HG02759 (cell line): ENCODE measurements at regions not wholly inside any gene's neighbourhood (a gene's known extent, or its start where the extent isn't known, plus 50 kb on each side); places are given as distances from the start of the nearest gene placed in this dataset.

Experiments used
- ATAC-seq: cut with Tn5 transposase; IDR thresholded peaks from one replicate; pipeline ENCODE4 v1.9.1; 2021; ENCODE audit warnings: mild to moderate bottlenecking, moderate library complexity; ENCODE audit not compliant: unreplicated experiment

DNA sequence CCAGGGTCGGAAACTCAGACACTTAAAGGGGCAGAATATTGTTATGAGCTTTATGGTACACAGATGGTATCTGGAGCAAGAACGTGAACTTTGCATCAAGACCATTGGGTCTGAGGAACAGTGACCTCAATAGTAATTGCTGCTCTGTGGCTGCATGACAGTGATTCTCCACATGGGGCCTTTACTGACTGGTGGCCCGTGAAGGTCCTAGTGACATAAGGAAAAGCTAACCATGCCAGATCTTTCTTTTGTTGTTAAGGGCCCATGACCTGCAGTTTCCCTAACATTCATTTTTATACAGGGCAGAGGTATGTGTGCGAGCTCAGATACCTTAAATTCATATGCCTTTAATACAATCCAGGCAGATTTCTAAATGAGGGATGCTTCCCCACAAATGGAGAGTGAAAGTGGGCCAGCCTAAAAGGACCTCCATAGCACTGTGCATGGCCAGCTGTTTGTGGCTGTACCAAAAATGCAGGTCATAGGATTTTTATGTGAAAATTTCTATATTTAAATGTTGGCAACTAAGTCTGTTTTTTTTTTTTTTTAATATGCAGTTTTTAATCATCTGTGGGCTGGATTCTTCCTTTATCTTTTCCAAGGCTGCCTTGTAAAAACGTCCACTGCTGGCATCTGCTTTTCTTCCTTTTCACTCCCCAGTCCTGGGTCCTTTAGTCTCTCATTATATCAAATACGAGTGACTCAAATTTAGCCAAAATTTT, 188.0 kb upstream of the IL12A start:
- no peak for ATAC-seq

DNA sequence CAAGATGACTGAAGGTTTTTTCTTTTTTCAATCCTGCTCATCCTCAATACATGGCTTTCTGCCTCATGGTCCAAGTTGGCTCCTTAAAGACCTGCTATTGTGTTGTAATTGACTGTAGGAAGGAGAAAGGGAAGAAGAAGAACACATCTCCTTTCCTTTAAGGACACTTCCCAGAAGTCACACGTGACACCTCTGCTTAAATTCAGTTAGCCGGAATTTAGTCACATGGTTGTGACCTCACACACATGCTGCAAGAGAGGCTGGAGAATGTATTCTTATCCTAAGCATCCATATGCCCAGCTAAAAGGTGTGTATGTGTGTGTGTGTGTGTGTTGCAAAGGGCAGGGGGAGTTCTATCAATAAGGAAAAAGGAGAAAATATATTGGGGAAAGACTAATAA, 185.8 kb upstream of the IL12A start:
- no peak for ATAC-seq

DNA sequence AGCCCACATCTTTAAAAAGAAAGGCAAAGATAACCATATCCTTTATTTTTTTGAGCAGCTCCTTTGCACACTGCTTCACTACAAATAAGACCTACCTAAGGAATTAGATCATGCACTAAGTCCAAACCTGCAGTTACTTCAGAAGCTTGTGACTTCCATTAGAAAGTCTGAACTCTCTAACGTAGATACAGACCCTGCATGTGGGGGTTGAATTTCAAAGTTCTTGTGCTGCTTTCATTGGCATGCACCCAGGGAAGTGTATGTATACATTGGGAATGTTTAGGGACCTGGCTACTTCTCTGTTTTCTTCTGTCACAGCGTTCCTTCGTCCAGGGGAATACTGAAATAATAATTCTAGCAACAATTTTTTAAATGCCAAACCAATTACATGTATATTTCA, 185.2 kb upstream of the IL12A start:
- ATAC-seq = no peak

DNA sequence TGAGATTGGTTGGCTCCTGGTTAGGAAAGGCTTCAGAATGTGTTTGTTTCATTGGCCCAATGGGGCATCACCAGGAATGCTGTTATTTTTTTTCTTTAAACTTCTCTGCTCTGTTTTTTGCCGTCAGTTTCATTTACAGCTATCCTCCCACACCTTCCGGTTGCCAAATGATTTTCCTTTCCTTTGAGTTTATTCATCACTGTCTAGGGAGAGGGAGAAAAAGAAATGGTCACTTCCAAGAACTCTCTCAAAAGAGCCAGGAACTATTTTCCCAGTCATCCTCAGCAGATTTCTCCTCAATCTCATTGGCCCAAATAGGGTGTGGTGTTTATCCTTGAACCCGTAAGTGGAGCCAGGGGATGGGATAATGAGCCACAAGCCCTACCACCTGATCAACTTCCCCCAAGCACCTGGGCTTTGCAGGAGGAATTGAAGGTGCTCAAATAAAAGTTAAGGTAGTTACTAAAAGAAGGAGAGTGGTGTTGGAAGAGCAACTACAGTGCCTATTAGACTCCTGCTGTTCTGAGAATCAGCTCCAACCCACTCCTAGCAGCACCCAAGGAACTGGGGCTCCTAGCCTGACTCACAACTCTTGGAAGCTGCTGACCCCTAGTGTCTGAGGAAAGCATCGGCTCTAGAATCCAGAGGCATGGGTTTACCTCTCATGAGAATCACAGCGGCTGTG, 183.8 kb upstream of the IL12A start:
- ATAC-seq = peak; percentile 96

DNA sequence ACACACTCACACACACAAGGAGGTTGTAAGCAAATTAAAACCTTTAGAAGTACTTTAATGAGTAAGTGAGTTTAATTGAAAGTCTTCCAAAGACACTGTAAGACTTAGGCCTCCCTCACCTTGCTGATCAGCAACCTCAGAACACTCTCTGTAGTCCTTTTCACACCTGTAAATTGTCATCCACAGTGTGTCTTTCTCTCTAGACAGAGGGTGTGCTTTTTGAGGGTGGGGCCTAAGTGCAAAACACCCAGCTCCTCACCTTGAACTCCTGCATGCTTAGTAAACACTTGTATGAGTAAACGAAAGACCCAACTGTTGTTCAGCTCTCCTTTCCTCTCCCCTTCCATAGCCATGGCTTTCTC, 183.2 kb upstream of the IL12A start:
- ATAC-seq = no peak

DNA sequence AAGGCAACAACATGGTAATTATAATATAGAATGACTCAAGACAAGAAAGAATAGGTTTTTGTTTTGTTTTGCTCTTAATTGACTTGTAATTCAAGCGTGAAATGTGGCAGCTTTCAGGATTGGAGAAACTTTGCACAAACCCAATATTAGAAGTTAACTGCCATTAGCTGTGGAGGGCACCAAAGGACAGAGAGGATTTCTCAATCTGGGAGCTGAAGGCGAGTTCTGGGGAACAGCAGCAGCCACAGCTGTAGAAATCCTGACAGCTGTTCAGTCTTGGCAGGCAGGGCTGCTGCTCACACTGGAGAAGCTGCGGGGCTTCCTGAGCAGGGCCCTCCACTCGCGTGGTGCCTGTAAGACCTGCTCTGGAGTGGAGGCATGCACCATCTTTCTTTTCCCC, 182.2 kb upstream of the IL12A start:
- no peak for ATAC-seq

DNA sequence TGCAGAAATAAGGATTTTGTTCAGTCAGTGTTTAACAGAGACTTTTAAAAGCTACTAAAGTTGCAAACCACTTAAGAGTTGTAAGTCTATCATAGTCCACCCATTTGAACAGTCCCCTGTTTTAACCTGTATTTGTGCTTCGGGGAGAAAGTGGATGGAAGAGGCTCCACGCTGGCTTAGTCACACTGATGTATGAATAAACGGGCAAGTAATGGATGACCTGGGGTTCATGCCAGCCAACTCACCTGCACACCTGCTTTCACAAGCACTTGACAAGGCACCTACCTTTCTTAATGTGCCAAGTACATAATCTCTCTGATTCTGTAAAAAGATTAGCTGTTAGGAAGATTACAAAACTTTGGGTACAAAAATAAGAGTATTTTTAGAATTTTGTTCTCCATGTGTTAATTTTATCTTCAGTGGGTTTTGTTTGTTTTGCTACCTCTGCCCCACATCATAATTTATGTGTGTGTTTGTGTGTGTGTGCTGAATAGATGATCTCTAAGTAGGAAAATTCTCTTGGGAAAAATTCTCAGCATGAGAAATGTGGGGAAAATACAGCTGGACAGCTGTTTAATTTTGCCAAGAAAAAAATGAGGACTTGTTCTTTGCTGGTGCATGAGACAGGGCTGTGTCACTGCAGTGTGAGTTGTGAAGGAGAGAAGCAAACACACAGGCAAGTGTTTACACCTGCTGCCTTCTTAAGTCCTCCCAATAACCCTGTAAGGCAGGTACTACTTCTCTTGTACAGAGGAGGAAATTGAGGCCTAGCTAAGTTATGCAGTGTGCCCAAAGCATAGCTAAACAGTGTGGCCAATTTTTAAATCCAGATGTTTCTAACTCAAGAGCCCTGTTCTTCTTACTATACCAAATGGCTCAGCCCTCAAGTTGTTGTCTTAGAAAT, 181.2 kb upstream of the IL12A start:
- no peak for ATAC-seq

DNA sequence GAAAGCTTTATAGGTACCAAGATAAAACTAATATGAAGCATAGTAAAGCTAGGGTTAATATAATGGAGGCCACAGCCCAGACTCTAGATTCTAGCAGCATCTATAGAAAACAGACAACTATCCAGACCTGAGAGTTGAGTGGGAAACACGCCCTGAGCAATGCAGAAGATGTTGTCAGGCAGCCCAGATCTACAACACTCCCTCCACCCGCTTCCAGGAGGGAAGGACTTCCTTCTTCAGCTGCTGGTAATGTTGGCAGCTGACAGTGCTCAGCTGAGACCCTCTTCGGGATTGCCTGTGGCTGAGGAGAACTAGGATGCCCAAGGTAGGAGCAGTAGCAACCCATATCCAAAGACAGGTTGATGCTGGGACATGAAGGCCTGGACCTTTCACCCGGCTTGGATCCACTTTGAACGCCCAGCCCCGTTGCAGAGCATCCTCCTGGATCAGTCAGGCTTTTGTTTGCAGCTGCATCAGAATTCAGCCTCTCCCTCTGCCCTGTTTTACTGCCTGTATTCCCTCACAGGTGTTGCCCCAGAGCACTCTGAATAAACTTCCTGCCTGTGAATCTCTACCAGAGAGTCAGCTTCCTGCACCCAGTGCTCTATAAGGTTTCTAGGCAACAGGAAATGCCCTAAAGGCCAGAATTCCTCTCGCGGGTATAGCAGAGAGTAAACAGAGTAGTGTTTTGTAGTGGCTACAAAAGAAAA, 174.7 kb upstream of the IL12A start:
- no peak for ATAC-seq

- ATAC-seq = no peak
Observed at GRCh38 chr3:159816512-159816911, 172.1 kb upstream of the IL12A start.

DNA sequence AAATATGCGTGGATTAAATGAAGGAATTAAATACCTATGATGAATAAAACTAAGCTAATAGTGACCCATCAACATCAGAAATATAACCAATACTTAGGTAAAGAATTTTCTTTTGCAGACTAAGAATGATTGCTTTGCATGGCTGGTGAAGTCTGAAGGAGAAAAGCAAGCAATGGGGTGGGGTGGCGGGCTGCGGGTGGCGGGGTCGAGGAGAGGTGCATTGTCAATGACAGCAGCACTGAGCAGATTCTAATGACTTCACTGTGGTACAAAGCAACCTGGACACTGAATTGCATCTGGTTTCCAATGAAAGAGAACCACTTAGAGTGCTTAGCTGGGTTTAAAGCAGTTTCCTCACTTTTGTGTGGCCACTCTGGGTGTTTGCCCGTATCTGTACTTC, 171.5 kb upstream of the IL12A start:
- no peak for ATAC-seq

- no peak for ATAC-seq
Observed at GRCh38 chr3:159817571-159817970, 171.1 kb upstream of the IL12A start.

DNA sequence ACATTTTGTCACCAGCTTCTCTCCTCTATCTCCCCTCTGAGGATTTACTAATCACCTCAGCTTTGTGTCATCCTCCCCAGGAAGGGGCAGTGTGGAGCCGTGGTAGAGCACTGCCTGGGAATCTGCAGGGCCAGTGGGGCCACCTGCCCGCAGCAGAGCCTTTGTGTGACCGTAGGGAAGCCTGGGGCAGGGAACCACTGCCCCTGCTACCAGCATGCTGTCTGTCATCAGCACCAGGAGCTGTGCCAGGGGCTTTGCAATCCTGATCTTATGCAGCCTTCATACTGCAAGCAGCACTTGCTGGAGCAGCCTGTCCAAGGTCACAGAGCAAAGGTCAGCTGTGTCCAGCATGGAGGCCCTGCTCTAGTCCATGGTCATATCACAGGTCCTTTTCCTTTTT, 170.2 kb upstream of the IL12A start:
- no peak for ATAC-seq

DNA sequence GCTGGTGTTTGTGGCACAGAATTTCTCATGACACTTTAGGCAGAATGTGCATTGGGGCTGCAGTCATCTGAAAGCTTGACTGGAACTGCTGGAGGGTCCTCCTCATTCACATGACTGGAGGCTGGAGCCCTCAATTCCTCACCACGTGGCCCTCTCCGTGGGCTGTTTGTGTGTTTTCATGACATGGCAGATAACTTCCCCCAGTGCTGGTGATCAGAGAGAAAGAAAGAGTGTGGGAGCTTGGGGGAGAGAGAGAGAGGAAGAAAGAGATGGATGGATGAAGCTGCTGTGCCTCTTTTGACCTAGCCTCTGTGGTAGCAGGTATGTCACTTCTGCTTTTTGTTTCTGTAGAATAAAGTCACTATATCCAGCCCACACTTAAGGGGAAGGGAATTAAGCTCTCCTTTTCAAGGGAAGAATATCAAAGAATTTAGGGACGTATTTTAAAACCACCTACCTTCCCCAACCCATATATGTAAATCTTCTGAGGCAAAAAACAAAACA, 169.6 kb upstream of the IL12A start:
- no peak for ATAC-seq

DNA sequence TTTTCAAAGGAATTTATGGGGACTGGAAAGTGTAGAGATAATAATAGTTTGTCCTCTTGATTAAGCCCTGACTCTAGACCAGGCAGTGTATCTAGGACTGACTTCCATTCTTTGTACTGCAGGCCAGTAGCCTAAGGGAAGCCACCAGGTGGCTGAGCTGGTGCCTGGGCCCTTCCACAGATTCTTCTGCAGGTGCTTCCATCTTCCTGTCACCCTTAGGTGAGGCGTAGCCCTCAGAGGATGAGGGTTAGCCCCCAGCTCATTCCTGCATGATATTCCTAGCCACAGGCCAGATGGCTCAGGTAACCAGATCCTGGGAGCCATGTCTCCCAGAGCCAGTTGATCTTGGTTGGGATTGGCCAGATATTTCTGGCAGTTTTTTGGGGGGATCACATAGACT, 169.0 kb upstream of the IL12A start:
- no peak for ATAC-seq

GRCh38 chr3:159821110-159821509, 167.5 kb upstream of the IL12A start:
- ATAC-seq = no peak

GRCh38 chr3:159821736-159822135, 166.9 kb upstream of the IL12A start:
- ATAC-seq = no peak

GRCh38 chr3:159823780-159824179, 164.9 kb upstream of the IL12A start:
- no peak for ATAC-seq

DNA sequence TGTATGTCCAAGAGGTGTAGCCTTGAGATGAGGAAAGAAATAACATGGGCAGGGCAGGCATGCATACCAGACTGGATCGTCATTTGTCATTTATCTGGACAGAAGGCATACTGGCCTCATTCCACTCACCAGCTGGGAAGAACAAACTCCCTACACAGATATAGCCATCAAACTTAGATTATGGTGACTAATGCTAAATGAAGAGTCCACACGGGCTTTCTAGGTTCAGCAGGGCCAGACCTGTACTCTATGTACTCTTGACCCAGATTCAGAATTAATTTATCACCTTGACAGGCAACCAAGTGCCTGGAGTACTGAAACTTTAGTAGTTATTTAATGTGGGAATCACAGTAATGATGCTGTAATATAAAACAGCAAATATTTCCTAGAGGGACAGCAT, 164.3 kb upstream of the IL12A start:
- ATAC-seq = no peak

GRCh38 chr3:159825216-159825854, 163.3 kb upstream of the IL12A start:
- ATAC-seq = peak; percentile 47

DNA sequence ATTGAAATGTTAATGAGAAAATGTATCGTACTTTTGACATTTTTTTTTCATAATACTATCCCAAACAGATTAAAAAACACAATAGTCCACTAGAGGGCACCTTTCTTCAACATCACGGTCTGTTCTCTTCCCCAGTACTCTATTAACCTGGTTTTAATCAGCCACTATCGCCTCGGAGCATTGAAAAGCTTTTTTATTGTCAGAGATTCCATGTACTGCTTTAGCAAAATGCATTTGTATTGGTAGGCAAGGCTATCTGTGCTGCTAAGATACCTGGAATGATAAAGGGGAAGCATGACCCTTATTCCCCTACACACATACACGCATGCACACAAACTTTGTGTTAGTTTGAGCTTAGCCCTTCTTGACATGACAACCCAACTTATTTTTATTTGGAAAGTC, 160.1 kb upstream of the IL12A start:
- ATAC-seq = peak; percentile 31

GRCh38 chr3:159829056-159829455, 159.6 kb upstream of the IL12A start:
- ATAC-seq = no peak
